Astrocyte (in vitro differentiated cells and primary cell): ENCODE measurements at regions not wholly inside any gene's neighbourhood (a gene's known extent, or its start where the extent isn't known, plus 50 kb on each side); places are given as distances from the start of the nearest gene placed in this dataset.

Experiments
- DNase-seq: peaks from one replicate; pipeline ENCODE4 v3.0.0-alpha.2; 2010; ENCODE audit warnings: low read depth
- FAIRE-seq: peaks from 2 replicates; lab custom pipeline; 2011; peaks lifted over from hg19 to GRCh38; lab: Jason Lieb, UNC
- H2AFZ ChIP-seq: 2 replicates; pipeline ENCODE4 v1.6.0; 2012; ENCODE audit warnings: low read depth, low read length, inconsistent platforms
- H3K27ac ChIP-seq: 2 replicates; pipeline ENCODE4 v1.5.1; 2011; ENCODE audit warnings: low read depth, low read length, inconsistent platforms
- H3K27me3 ChIP-seq: 2 replicates; pipeline ENCODE4 v1.6.0; 2011; ENCODE audit warnings: low read length, inconsistent platforms; ENCODE audit not compliant: insufficient read depth
- H3K36me3 ChIP-seq: 2 replicates; pipeline ENCODE4 v1.5.1; 2011; ENCODE audit warnings: low read length, inconsistent platforms; ENCODE audit not compliant: insufficient read depth
- H3K4me1 ChIP-seq: 2 replicates; pipeline ENCODE4 v1.5.1; 2011; ENCODE audit warnings: low read length, inconsistent platforms; ENCODE audit not compliant: insufficient read depth
- H3K4me2 ChIP-seq: 2 replicates; pipeline ENCODE4 v1.6.0; 2012; ENCODE audit warnings: low read length, inconsistent platforms
- H3K4me3 ChIP-seq: 2 replicates; pipeline ENCODE4 v1.5.1; 2011; ENCODE audit warnings: low read depth, mild to moderate bottlenecking, low read length, inconsistent platforms; ENCODE audit not compliant: insufficient read depth
- H3K79me2 ChIP-seq: 2 replicates; pipeline ENCODE4 v1.6.0; 2012; ENCODE audit warnings: mild to moderate bottlenecking, low read length, inconsistent platforms; ENCODE audit not compliant: insufficient read depth
- H3K9ac ChIP-seq: 2 replicates; pipeline ENCODE4 v1.6.0; 2012; ENCODE audit warnings: mild to moderate bottlenecking, low read length, inconsistent platforms
- H3K9me3 ChIP-seq: 2 replicates; pipeline ENCODE4 v1.5.1; 2012; ENCODE audit warnings: low read depth, mild to moderate bottlenecking, low read length, inconsistent platforms; ENCODE audit not compliant: insufficient read depth
- H4K20me1 ChIP-seq: 2 replicates; pipeline ENCODE4 v1.6.0; 2012; ENCODE audit warnings: low read length, inconsistent platforms; ENCODE audit not compliant: insufficient read depth
- H3K27ac Mint-ChIP-seq: one replicate; pipeline ENCODE4 v1.8.0; 2021; ENCODE audit warnings: mild to moderate bottlenecking, mixed read lengths; ENCODE audit not compliant: unreplicated experiment
- H3K27me3 Mint-ChIP-seq: one replicate; pipeline ENCODE4 v1.8.0; 2021; ENCODE audit warnings: low read depth, mixed read lengths; ENCODE audit not compliant: unreplicated experiment
- H3K36me3 Mint-ChIP-seq: one replicate; pipeline ENCODE4 v1.8.0; 2021; ENCODE audit warnings: low read depth, mixed read lengths; ENCODE audit not compliant: unreplicated experiment
- H3K4me1 Mint-ChIP-seq: one replicate; pipeline ENCODE4 v1.8.0; 2021; ENCODE audit warnings: low read depth, mixed read lengths; ENCODE audit not compliant: unreplicated experiment
- H3K4me3 Mint-ChIP-seq: one replicate; pipeline ENCODE4 v1.8.0; 2021; ENCODE audit warnings: mild to moderate bottlenecking, moderate library complexity, mixed read lengths; ENCODE audit not compliant: unreplicated experiment
- H3K9me3 Mint-ChIP-seq: one replicate; pipeline ENCODE4 v1.8.0; 2021; ENCODE audit warnings: mild to moderate bottlenecking, mixed read lengths; ENCODE audit not compliant: unreplicated experiment
- CTCF ChIP-seq: IDR thresholded peaks from 2 replicates; pipeline ENCODE4 v1.5.1; 2011; ENCODE audit warnings: low read depth, mild to moderate bottlenecking, inconsistent platforms, low read length, moderate library complexity; ENCODE audit not compliant: insufficient read depth
- EZH2 ChIP-seq: IDR thresholded peaks from 2 replicates; pipeline ENCODE4 v1.6.1; 2012; ENCODE audit warnings: mild to moderate bottlenecking, low read length, inconsistent platforms; ENCODE audit not compliant: insufficient read depth

- Histone ChIP-seq H3K79me2 (no peaks in the 10 kb centered on the region), H3K27me3 (no peaks in the 10 kb centered on the region), H3K4me2 (no peak overlapping the region), H3K36me3 (no peaks in the 10 kb centered on the region), H3K9ac (no peak overlapping the region), H2AFZ (no peak overlapping the region), H3K9me3 (no peaks in the 10 kb centered on the region), H3K4me3 (no peak overlapping the region), H3K4me1 (no peaks in the 10 kb centered on the region), H4K20me1 (no peaks in the 10 kb centered on the region), H3K27ac (no peak overlapping the region)
- no peak overlapping the region for H3K4me3 Mint-ChIP-seq
- no peaks in the 10 kb centered on the region for H3K36me3 Mint-ChIP-seq
- no peak overlapping the region for H3K27ac Mint-ChIP-seq
- H3K27me3 Mint-ChIP-seq = peaks cover 40% of the 10 kb centered on the region
- DNase-seq = no peak
- no peak for FAIRE-seq
- H3K9me3 Mint-ChIP-seq = no peaks in the 10 kb centered on the region
- no peaks in the 10 kb centered on the region for H3K4me1 Mint-ChIP-seq
- TF ChIP-seq CTCF (no peak), EZH2 (no peak)
These were observed 272.8 kb upstream of the HDAC4 start for GRCh38 chr2:239673641-239674040.

GRCh38 chr2:239671916-239672849, 271.4 kb upstream of the HDAC4 start:
- H3K79me2 ChIP-seq = no peaks in the 10 kb centered on the region
- H4K20me1 ChIP-seq = no peaks in the 10 kb centered on the region
- Mint-ChIP-seq H3K27me3 (peaks cover 46% of the 10 kb centered on the region), H3K27ac (no peak overlapping the region), H3K4me1 (no peaks in the 10 kb centered on the region), H3K9me3 (no peaks in the 10 kb centered on the region), H3K36me3 (no peaks in the 10 kb centered on the region), H3K4me3 (no peak overlapping the region)
- no peaks in the 10 kb centered on the region for H3K36me3 ChIP-seq
- no peaks in the 10 kb centered on the region for H3K9me3 ChIP-seq
- H3K4me1 ChIP-seq = no peaks in the 10 kb centered on the region
- H3K27me3 ChIP-seq = no peaks in the 10 kb centered on the region
- TF ChIP-seq EZH2 (no peak), CTCF (no peak)
- no peak for DNase-seq
- no peak overlapping the region for H3K27ac ChIP-seq
- no peak overlapping the region for H3K4me3 ChIP-seq
- no peak overlapping the region for H2AFZ ChIP-seq
- FAIRE-seq = no peak
- H3K9ac ChIP-seq = no peak overlapping the region
- no peak overlapping the region for H3K4me2 ChIP-seq

DNA sequence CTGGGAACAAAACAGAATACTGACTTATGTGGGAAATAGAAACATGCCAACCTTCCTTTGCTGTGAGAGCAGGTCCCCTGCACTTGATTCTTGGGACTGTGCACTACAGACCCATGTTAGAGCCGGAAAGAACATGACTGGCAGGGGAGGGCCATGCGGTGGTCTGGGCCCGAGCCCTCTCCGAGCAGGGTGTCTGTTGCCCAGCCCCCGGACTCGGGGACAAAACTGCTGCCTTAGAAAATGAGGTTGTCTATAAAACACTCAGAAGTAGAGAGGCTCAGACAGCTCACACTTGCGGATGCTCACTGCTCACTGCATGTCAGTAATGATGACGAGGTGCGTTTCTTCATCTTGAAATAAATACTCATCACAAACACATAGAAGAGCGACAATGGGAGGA, 270.7 kb upstream of the HDAC4 start:
- no peak overlapping the region for H3K4me2 ChIP-seq

More for the DNA sequence above, 270.7 kb upstream of the HDAC4 start:
- Histone ChIP-seq H4K20me1 (no peaks in the 10 kb centered on the region), H3K36me3 (no peaks in the 10 kb centered on the region), H3K4me3 (no peak overlapping the region), H3K9me3 (no peaks in the 10 kb centered on the region), H2AFZ (no peak overlapping the region), H3K27me3 (no peaks in the 10 kb centered on the region), H3K4me1 (no peaks in the 10 kb centered on the region), H3K9ac (no peak overlapping the region), H3K27ac (no peak overlapping the region), H3K79me2 (no peaks in the 10 kb centered on the region)
- Mint-ChIP-seq H3K36me3 (no peaks in the 10 kb centered on the region), H3K27me3 (peaks cover 53% of the 10 kb centered on the region), H3K9me3 (no peaks in the 10 kb centered on the region), H3K4me1 (no peaks in the 10 kb centered on the region), H3K27ac (no peak overlapping the region), H3K4me3 (no peak overlapping the region)
- FAIRE-seq = no peak
- no peak for TF ChIP-seq EZH2
- TF ChIP-seq CTCF = no peak
- no peak for DNase-seq
